ENCODE measurements at regions not wholly inside any gene's neighbourhood (a gene's known extent, or its start where the extent isn't known, plus 50 kb on each side); places are given as distances from the start of the nearest gene placed in this dataset.

GRCh38 chr4:123133397-123134050, 211.1 kb upstream of the NUDT6 start:
- TF ChIP-seq CTCF (IDR thresholded peaks at IDR 0.05) = no peak
- no peak for TF ChIP-seq POLR2A (IDR thresholded peaks at IDR 0.05)

Data from testis (tissue), 2 donors.